B cell (primary cell): ENCODE measurements at regions not wholly inside any gene's neighbourhood (a gene's known extent, or its start where the extent isn't known, plus 50 kb on each side); places are given as distances from the start of the nearest gene placed in this dataset.

Experiments
- ATAC-seq: fragments of 200-7000 bp; cut with Tn5 transposase; one replicate; pipeline ENCODE4 v1.10.0; 2021; ENCODE audit warnings: low read depth, mild to moderate bottlenecking, moderate number of reproducible peaks, moderate library complexity
- CTCF ChIA-PET: fragments of 350-600 bp; sonication (Branson Sonifier 250); formaldehyde crosslinking; loops from one replicate; lab custom pipeline; 2021; ENCODE audit warnings: antibody characterized with exemption, inconsistent platforms; lab: Charles Lee
- POLR2A ChIA-PET: fragments of 350-600 bp; sonication (Branson Sonifier 250); formaldehyde crosslinking; loops from one replicate; lab custom pipeline; 2021; ENCODE audit warnings: antibody characterized with exemption; lab: Charles Lee
- DNase-seq: peaks from one replicate; pipeline ENCODE4 v3.0.0; 2013
- H2AFZ ChIP-seq: 2 replicates; pipeline ENCODE4 v1.6.1; 2012; ENCODE audit warnings: mild to moderate bottlenecking, low read depth, low read length; ENCODE audit not compliant: insufficient read depth, poor library complexity, severe bottlenecking
- H3K27ac ChIP-seq, 2 donors: 1 replicate in 1 of 2; 2 replicates in 1 of 2; pipeline ENCODE4 v1.5.1; 2012 to 2013; ENCODE audit warnings: low read length in 2 of 2, mild to moderate bottlenecking in 2 of 2, moderate library complexity in 1 of 2
- H3K27me3 ChIP-seq, 4 experiments: fragments of 200-600 bp in 1 of 4; sonication (generic) in 1 of 4; replicated peaks in 1 of 4; 1 replicate in 2 of 4; 2 replicates in 2 of 4; pipeline versions ENCODE4 v1.6.1 to v1.7.0; 2013 to 2016; ENCODE audit warnings: low read length in 3 of 4, mild to moderate bottlenecking in 2 of 4, mixed read lengths in 1 of 4, moderate library complexity in 1 of 4; ENCODE audit not compliant: insufficient read depth in 4 of 4, control insufficient read depth in 3 of 4; ENCODE audit errors: control extremely low read depth in 1 of 4
- H3K36me3 ChIP-seq, 2 experiments: replicated peaks in 1 of 2; 1 replicate in 1 of 2; 2 replicates in 1 of 2; pipeline versions ENCODE4 v1.6.1 to v1.7.1; 2013; ENCODE audit warnings: low read length in 1 of 2; ENCODE audit not compliant: insufficient read depth in 2 of 2, control insufficient read depth in 1 of 2; ENCODE audit errors: control extremely low read depth in 1 of 2, extremely low read depth in 1 of 2
- H3K4me1 ChIP-seq, 2 donors: fragments of 200-600 bp in 1 of 2; sonication (generic) in 1 of 2; 1 replicate in 1 of 2; 2 replicates in 1 of 2; pipeline versions ENCODE4 v1.5.1 to v1.6.1; 2013 to 2017; ENCODE audit warnings: low read length in 2 of 2; ENCODE audit not compliant: control insufficient read depth in 2 of 2, insufficient read depth in 2 of 2
- H3K4me2 ChIP-seq: replicated peaks from 2 replicates; pipeline ENCODE3; 2012; ENCODE audit warnings: mild to moderate bottlenecking, low read depth, low read length; ENCODE audit not compliant: poor library complexity, severe bottlenecking
- H3K4me3 ChIP-seq, 5 experiments: fragments of 200-600 bp in 1 of 5; sonication (generic) in 1 of 5; 1 replicate in 3 of 5; 2 replicates in 2 of 5; pipeline versions ENCODE4 v1.5.1 to v1.7.0; 2011 to 2016; ENCODE audit warnings: low read length in 4 of 5, mild to moderate bottlenecking in 4 of 5, low read depth in 2 of 5, control low read depth in 1 of 5, moderate library complexity in 1 of 5; ENCODE audit not compliant: insufficient read depth in 1 of 5; ENCODE audit errors: control extremely low read depth in 1 of 5, extremely low read depth in 1 of 5
- H3K79me2 ChIP-seq: fragments of 200-600 bp; sonication (generic); one replicate; pipeline ENCODE4 v1.6.0; 2016; ENCODE audit warnings: low read length; ENCODE audit not compliant: control insufficient read depth, insufficient read depth
- H3K9ac ChIP-seq: fragments of 200-600 bp; sonication (generic); 2 replicates; pipeline ENCODE4 v1.6.1; 2017; ENCODE audit warnings: mild to moderate bottlenecking, low read length, moderate library complexity
- H3K9me3 ChIP-seq, 3 donors: one replicate each; pipeline versions ENCODE4 v1.6.1 to v1.7.1; 2013; ENCODE audit warnings: low read length in 2 of 3; ENCODE audit not compliant: control insufficient read depth in 2 of 3, insufficient read depth in 1 of 3; ENCODE audit errors: control extremely low read depth in 1 of 3
- H4K20me1 ChIP-seq: 2 replicates; pipeline ENCODE4 v1.6.0; 2012; ENCODE audit warnings: mild to moderate bottlenecking, low read length; ENCODE audit not compliant: insufficient read depth, control insufficient read depth, poor library complexity, severe bottlenecking
- H3K27ac Mint-ChIP-seq: one replicate; pipeline ENCODE4 v1.8.0; 2021; ENCODE audit warnings: mixed read lengths
- H3K27me3 Mint-ChIP-seq: one replicate; pipeline ENCODE4 v1.8.0; 2021; ENCODE audit warnings: mixed read lengths
- H3K4me1 Mint-ChIP-seq: one replicate; pipeline ENCODE4 v1.8.0; 2021; ENCODE audit warnings: mixed read lengths
- H3K4me3 Mint-ChIP-seq: one replicate; pipeline ENCODE4 v1.8.0; 2021; ENCODE audit warnings: mixed read lengths
- H3K9me3 Mint-ChIP-seq: one replicate; pipeline ENCODE4 v1.8.0; 2022; ENCODE audit warnings: mixed read lengths; ENCODE audit not compliant: insufficient read depth
- CTCF ChIP-seq: fragments of 200-600 bp; IDR thresholded peaks from one replicate; pipeline ENCODE4 v1.8.0; 2022; ENCODE audit warnings: antibody characterized with exemption, mild to moderate bottlenecking
- EZH2 ChIP-seq: IDR thresholded peaks from 2 replicates; pipeline ENCODE4 v1.6.1; 2012; ENCODE audit warnings: borderline replicate concordance, low read depth, mild to moderate bottlenecking, moderate library complexity, low read length; ENCODE audit not compliant: insufficient read depth, poor library complexity, severe bottlenecking
- WGBS: methylation state at CpG from one replicate; pipeline ENCODE4 v1.1.5; 2013; ENCODE audit warnings: missing lambda C conversion rate; ENCODE audit not compliant: insufficient coverage; 5-methylcytosine and 5-hydroxymethylcytosine counted together
- intact Hi-C: fragments of 100-400 bp; cut with micrococcal nuclease; formaldehyde crosslinking; loops from one replicate; pipeline ENCODE4 v1.10.0; 2022

- no peaks in the 10 kb centered on the region for H3K9me3 ChIP-seq
- no peaks in the 10 kb centered on the region for H3K27me3 ChIP-seq
- no peaks in the 10 kb centered on the region for H3K4me1 ChIP-seq
- ATAC-seq (no peak), DNase-seq (no peak)
- H4K20me1 ChIP-seq = no peaks in the 10 kb centered on the region
- H3K4me3 Mint-ChIP-seq = no peak overlapping the region
- no peak overlapping the region for H2AFZ ChIP-seq
- peaks cover 5% of the 10 kb centered on the region for H3K9me3 Mint-ChIP-seq
- peaks cover 3% of the 10 kb centered on the region for H3K27me3 Mint-ChIP-seq
- no peak overlapping the region for H3K4me3 ChIP-seq
- no peaks in the 10 kb centered on the region for H3K79me2 ChIP-seq
- H3K27ac Mint-ChIP-seq = no peak overlapping the region
- H3K4me1 Mint-ChIP-seq = no peaks in the 10 kb centered on the region
- H3K9ac ChIP-seq = no peak overlapping the region
- no peaks in the 10 kb centered on the region for H3K36me3 ChIP-seq
- CTCF ChIA-PET = no interaction called here
- no peak overlapping the region for H3K4me2 ChIP-seq
- no CpG with 5 or more reads among the region's 3 CpGs for WGBS
- intact Hi-C loops = no loop called here
- no peak overlapping the region for H3K27ac ChIP-seq
- TF ChIP-seq CTCF (no peak), EZH2 (no peak)
- POLR2A ChIA-PET = no interaction called here
Measured at GRCh38 chr11:81839016-81839415, 894.6 kb downstream of the FAM181B start.

GRCh38 chr11:81829976-81830375, 903.7 kb downstream of the FAM181B start:
- ATAC-seq = no peak
- no peak for DNase-seq
- ChIA-PET POLR2A (no interaction called here), CTCF (no interaction called here)
- no peak overlapping the region for H3K4me3 ChIP-seq
- no peaks in the 10 kb centered on the region for H3K4me1 ChIP-seq
- no peaks in the 10 kb centered on the region for H4K20me1 ChIP-seq
- Mint-ChIP-seq H3K4me1 (no peaks in the 10 kb centered on the region), H3K4me3 (no peak overlapping the region), H3K27me3 (no peaks in the 10 kb centered on the region), H3K9me3 (peaks cover 9% of the 10 kb centered on the region), H3K27ac (no peak overlapping the region)
- no peaks in the 10 kb centered on the region for H3K36me3 ChIP-seq
- intact Hi-C loops = no loop called here
- TF ChIP-seq CTCF (no peak), EZH2 (no peak)
- no peaks in the 10 kb centered on the region for H3K27me3 ChIP-seq
- H3K79me2 ChIP-seq = no peaks in the 10 kb centered on the region
- no peak overlapping the region for H3K4me2 ChIP-seq
- H3K9me3 ChIP-seq = peaks cover 0 to 3% (median 0%) of the 10 kb centered on the region in 3 donors
- H3K9ac ChIP-seq = no peak overlapping the region
- no peak overlapping the region for H3K27ac ChIP-seq
- no peak overlapping the region for H2AFZ ChIP-seq
